Heart left ventricle (tissue), 13 donors: ENCODE measurements at regions not wholly inside any gene's neighbourhood (a gene's known extent, or its start where the extent isn't known, plus 50 kb on each side); places are given as distances from the start of the nearest gene placed in this dataset.
A peak's percentile ranks its signal among the peaks of the same experiment; 100 is the strongest.

Experiments used
- POLR2A ChIP-seq, 2 donors: fragments of 450-650 bp; IDR thresholded peaks; one replicate each; pipeline ENCODE4 v1.6.1; 2017; ENCODE audit warnings: antibody characterized with exemption in 2 of 2, mild to moderate bottlenecking in 2 of 2, moderate library complexity in 2 of 2
- TF ChIP-seq, protein P1 (sequence below), 12 donors: fragments of 200-600 bp; sonication (generic) in 4 of 12; IDR thresholded peaks; one replicate each; pipeline versions ENCODE4 v1.5.0 to v1.8.0; 2018 to 2022; ENCODE audit warnings: antibody characterized with exemption in 12 of 12, mild to moderate bottlenecking in 5 of 12
- donor health status: ischemic (EF 13 %, LVEDD 7.1; RV severe dilation, severe dysfunction).
- donor health status: DM: no; HTN: yes; CAD: no.
- donor health status: DM: no; HTN: no; CAD: no.
- donor health status: ischemic (EF 25% LVEDD 6.9; RV normal size, moderate dysfunction).
- donor health status: ischemic (EF 25% LVEDD 5.7; RV mildly dilated, moderate dysfunction).
- donor health status: ischemic (EF 35%, LVEDD 5.7; RV mildly dilated, moderate dysfunction).
- donor health status: nonischemic (EF 11% LVEDD 7.7; RV severe dilation, severe dysfunction).
- donor health status: DM: yes; HTN: yes; CAD: no.
- donor health status: PGD.
- donor health status: ischemic (EF 29% LVEDD 5.4; RV normal size, mild dysfunction).
- donor health status: nonischemic (EF 23%, LVEDD 6.1; RV moderate dilation, normal function).

DNA sequence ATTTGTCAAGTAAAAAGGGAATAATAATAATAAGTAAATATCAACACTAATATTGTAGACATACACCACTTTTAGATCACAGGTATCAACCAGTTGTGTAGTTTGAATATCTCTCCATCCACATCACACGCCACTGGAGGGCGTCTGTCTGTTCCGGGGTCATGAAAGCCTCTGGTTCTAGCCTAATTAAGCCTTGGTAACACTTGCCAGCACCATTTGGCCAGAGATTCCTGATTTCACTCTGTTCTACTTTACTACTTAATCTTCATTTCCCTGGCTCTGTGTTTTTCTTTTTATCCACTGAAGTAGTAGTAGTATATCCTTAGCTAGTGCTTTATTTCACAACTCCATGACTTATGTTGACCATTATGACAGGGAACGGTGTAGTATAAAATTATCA lies 285.6 kb upstream of the POM121L12 start:
- TF ChIP-seq, protein P1, sequence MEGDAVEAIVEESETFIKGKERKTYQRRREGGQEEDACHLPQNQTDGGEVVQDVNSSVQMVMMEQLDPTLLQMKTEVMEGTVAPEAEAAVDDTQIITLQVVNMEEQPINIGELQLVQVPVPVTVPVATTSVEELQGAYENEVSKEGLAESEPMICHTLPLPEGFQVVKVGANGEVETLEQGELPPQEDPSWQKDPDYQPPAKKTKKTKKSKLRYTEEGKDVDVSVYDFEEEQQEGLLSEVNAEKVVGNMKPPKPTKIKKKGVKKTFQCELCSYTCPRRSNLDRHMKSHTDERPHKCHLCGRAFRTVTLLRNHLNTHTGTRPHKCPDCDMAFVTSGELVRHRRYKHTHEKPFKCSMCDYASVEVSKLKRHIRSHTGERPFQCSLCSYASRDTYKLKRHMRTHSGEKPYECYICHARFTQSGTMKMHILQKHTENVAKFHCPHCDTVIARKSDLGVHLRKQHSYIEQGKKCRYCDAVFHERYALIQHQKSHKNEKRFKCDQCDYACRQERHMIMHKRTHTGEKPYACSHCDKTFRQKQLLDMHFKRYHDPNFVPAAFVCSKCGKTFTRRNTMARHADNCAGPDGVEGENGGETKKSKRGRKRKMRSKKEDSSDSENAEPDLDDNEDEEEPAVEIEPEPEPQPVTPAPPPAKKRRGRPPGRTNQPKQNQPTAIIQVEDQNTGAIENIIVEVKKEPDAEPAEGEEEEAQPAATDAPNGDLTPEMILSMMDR (IDR thresholded peaks at IDR 0.05), result peak in 1 of 12 donors; percentile 9
- TF ChIP-seq POLR2A (IDR thresholded peaks at IDR 0.05), result no peak
